Transverse colon (tissue), 4 donors: ENCODE measurements at regions not wholly inside any gene's neighbourhood (a gene's known extent, or its start where the extent isn't known, plus 50 kb on each side); places are given as distances from the start of the nearest gene placed in this dataset.

ENCODE experiments used
- DNase-seq: peaks from one replicate; pipeline ENCODE4 v3.0.0-alpha.2; 2019
- H3K27ac ChIP-seq, 4 donors: fragments of 200-600 bp; sonication (generic); 2 replicates each; pipeline ENCODE4 v1.5.1; 2016 to 2018; ENCODE audit warnings: inconsistent platforms in 4 of 4
- H3K27me3 ChIP-seq: fragments of 200-600 bp; sonication (generic); 2 replicates; pipeline ENCODE4 v1.5.1; 2017; ENCODE audit warnings: inconsistent platforms
- H3K36me3 ChIP-seq, 4 donors: fragments of 200-600 bp; sonication (generic); 2 replicates each; pipeline ENCODE4 v1.5.1; 2017 to 2019; ENCODE audit warnings: inconsistent platforms in 4 of 4
- H3K4me1 ChIP-seq, 4 donors: fragments of 200-600 bp; sonication (generic); 2 replicates each; pipeline ENCODE4 v1.5.1; 2017 to 2020; ENCODE audit warnings: inconsistent platforms in 4 of 4
- H3K4me3 ChIP-seq, 4 donors: fragments of 200-600 bp; sonication (generic); 1 replicate in 1 of 4; 2 replicates in 3 of 4; pipeline versions ENCODE4 v1.5.1 to v1.6.1; 2017 to 2019; ENCODE audit warnings: inconsistent platforms in 4 of 4
- H3K9me3 ChIP-seq, 2 donors: fragments of 200-600 bp; sonication (generic); 2 replicates each; pipeline ENCODE4 v1.5.1; 2017 to 2019; ENCODE audit warnings: inconsistent platforms in 2 of 2
- EP300 ChIP-seq: sonication (generic); formaldehyde crosslinking; IDR thresholded peaks from one replicate; pipeline ENCODE4 v1.6.1; 2017; ENCODE audit warnings: antibody characterized with exemption, low read depth
- POLR2A ChIP-seq: fragments of 450-650 bp; IDR thresholded peaks from one replicate; pipeline ENCODE4 v1.6.1; 2016; ENCODE audit warnings: antibody characterized with exemption, mild to moderate bottlenecking, moderate library complexity
- POLR2AphosphoS5 ChIP-seq, 3 donors: sonication (generic); formaldehyde crosslinking; IDR thresholded peaks; one replicate each; pipeline ENCODE4 v1.6.1; 2016; ENCODE audit warnings: antibody characterized with exemption in 3 of 3
- WGBS, 2 donors: methylation state at CpG; one replicate each; pipeline ENCODE4 v1.1.5; 2018; ENCODE audit warnings: low coverage in 1 of 2; 5-methylcytosine and 5-hydroxymethylcytosine counted together
- in situ Hi-C, 4 donors: fragments of 200-750 bp; cut with MboI; loops; one replicate each; pipeline versions ENCODE4 v1.15.0 to v1.15.1; 2017; ENCODE audit warnings: low sequenced_read_pairs in 3 of 4, low pct_ligation_motif_present in 1 of 4, low pct_unique_long_range_greater_than_20kb in 1 of 4
- intact Hi-C: fragments of 100-400 bp; cut with DNase I; formaldehyde crosslinking; loops from one replicate; pipeline ENCODE4 v1.15.1; 2023; ENCODE audit warnings: low total_unique reads
- TF ChIP-seq, protein P1 (sequence below), 5 experiments: fragments of 200-600 bp in 3 of 5; fragments of 450-650 bp in 2 of 5; sonication (generic) in 3 of 5; IDR thresholded peaks; 1 replicate in 2 of 5; 2 replicates in 3 of 5; pipeline ENCODE4 v1.5.1; 2016 to 2017; ENCODE audit warnings: antibody characterized with exemption in 5 of 5, inconsistent platforms in 3 of 5, mild to moderate bottlenecking in 2 of 5, moderate library complexity in 1 of 5

DNA sequence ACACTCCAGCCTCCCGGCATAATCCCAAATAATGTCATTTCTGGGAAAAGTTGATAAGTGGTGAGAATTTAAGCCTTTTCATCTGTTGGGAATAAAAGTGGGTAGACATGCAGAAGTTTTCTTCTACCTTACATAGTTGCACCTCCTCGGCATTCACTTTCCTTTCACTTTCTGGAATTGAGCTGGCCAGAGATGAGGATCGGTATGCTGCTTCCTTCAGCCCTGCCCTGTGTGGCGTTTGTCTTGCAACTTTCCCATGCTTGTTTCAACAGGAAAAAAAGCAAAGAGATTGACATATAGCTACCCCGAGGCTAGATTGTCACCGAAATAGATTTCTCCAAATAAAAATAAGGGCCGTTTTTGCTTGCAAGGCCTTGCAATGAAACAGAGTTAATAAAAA, 65.8 kb upstream of the JAG1 start:
- H3K4me3 ChIP-seq = peak overlapping the region in 1 of 4 donors; percentile 29
- DNase-seq = peak; percentile 38

DNA sequence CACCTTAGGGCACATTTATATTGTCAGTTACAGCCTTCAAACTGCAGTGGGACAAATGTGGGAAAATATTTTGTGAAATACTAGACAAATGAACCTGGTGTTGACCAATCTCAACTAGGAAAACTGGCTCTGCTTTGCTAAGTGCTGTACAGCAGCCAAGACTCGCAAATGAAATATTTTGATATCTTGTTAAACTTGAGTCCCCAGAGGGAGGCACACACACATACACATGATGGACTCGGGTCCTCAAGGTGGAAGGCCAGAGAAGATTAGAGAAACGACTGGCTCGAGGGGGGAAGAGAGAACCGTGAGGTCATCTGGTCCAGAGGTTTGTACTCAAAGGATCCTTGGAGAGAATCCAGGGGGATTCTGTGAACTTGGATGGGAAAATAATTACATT, 67.3 kb upstream of the JAG1 start:
- no peak for DNase-seq
- intact Hi-C loops (loop anchor here (1.0 kb wide), 1 partner anchor 26 kb away; no protein-coding TSS in a partner anchor), in situ Hi-C loops (no loop called here)
- H3K36me3 ChIP-seq = no peaks in the 10 kb centered on the region
- no peaks in the 10 kb centered on the region for H3K9me3 ChIP-seq
- peaks cover 0 to 16% (median 3%) of the 10 kb centered on the region in 4 donors for H3K4me1 ChIP-seq
- 52 to 65% methylated on average over 4 to 5 of the region's 5 CpGs for WGBS, 2 donors
- no peak overlapping the region for H3K4me3 ChIP-seq
- H3K27ac ChIP-seq = no peak overlapping the region
- no peak for TF ChIP-seq POLR2AphosphoS5 (IDR thresholded peaks at IDR 0.05)
- no peak for TF ChIP-seq EP300
- TF ChIP-seq, protein P1, sequence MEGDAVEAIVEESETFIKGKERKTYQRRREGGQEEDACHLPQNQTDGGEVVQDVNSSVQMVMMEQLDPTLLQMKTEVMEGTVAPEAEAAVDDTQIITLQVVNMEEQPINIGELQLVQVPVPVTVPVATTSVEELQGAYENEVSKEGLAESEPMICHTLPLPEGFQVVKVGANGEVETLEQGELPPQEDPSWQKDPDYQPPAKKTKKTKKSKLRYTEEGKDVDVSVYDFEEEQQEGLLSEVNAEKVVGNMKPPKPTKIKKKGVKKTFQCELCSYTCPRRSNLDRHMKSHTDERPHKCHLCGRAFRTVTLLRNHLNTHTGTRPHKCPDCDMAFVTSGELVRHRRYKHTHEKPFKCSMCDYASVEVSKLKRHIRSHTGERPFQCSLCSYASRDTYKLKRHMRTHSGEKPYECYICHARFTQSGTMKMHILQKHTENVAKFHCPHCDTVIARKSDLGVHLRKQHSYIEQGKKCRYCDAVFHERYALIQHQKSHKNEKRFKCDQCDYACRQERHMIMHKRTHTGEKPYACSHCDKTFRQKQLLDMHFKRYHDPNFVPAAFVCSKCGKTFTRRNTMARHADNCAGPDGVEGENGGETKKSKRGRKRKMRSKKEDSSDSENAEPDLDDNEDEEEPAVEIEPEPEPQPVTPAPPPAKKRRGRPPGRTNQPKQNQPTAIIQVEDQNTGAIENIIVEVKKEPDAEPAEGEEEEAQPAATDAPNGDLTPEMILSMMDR (IDR thresholded peaks at IDR 0.05) = no peak
- no peaks in the 10 kb centered on the region for H3K27me3 ChIP-seq

More for the DNA sequence above, 65.8 kb upstream of the JAG1 start:
- Histone ChIP-seq H3K9me3 (no peaks in the 10 kb centered on the region), H3K27me3 (no peaks in the 10 kb centered on the region), H3K27ac (peak overlapping the region in 2 of 4 donors; percentile 35 to 51), H3K36me3 (no peaks in the 10 kb centered on the region), H3K4me1 (peaks cover 0 to 15% (median 0%) of the 10 kb centered on the region in 4 donors)
- intact Hi-C loops = no loop called here
- in situ Hi-C loops = no loop called here
- 27 to 32% methylated on average over 4 to 7 of the region's 7 CpGs for WGBS, 2 donors
- TF ChIP-seq EP300 (no peak), POLR2AphosphoS5 (IDR thresholded peaks at IDR 0.05) (no peak), POLR2A (no peak)
- TF ChIP-seq, protein P1 (IDR thresholded peaks at IDR 0.05) = no peak

DNA sequence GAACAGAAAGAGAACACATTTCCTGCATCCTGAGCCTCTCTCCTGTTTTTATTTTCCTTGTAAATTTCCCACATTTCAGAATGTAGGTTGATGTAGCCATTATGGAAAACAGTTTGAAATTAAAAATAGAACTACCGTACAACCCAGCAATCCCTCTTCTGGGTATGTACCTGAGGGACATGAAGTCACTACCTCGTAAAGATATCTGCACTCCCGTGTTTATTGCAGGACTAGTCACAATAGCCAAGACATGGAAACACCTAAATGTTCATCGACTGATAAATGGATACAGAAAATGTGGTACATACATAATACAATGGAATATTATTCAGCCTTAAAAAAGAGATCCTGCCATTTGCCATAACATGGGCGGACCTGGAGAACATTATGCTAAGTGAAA, 72.0 kb upstream of the JAG1 start:
- H3K4me1 ChIP-seq = peaks cover 0 to 22% (median 6%) of the 10 kb centered on the region in 4 donors
- H3K27ac ChIP-seq = peak overlapping the region; percentile 73 to 77 (median 73)
- WGBS, 2 donors = 67 to 70% methylated on average over 5 of the region's 5 CpGs
- TF ChIP-seq POLR2AphosphoS5 (IDR thresholded peaks at IDR 0.05) = no peak
- TF ChIP-seq, protein P1 (IDR thresholded peaks at IDR 0.05) = no peak
- TF ChIP-seq EP300 = no peak
- TF ChIP-seq POLR2A = no peak
- no peaks in the 10 kb centered on the region for H3K9me3 ChIP-seq
- no peaks in the 10 kb centered on the region for H3K36me3 ChIP-seq
- no peaks in the 10 kb centered on the region for H3K27me3 ChIP-seq
- intact Hi-C loops (no loop called here), in situ Hi-C loops (no loop called here)
- DNase-seq = no peak
- no peak overlapping the region for H3K4me3 ChIP-seq

DNA sequence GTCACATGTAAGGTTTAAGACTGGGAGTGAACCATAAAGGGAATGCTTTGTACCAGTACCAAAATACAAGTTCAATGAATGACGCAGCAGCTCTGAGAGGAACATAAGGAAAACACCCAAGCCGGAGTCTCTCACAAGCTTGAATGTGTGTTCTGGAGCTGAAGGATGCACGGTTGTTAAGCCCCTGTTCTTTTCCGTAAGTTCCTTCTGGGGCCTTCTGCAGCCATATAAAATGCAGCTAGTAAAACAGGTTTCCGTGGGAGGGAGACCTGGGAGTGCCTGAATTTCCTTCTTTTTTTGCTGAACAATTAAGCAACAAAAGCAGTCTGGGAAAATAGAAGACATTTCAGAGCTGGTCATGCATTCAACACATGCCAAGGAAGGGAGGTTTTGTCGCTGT, 73.2 kb upstream of the JAG1 start:
- Histone ChIP-seq H3K27me3 (no peaks in the 10 kb centered on the region), H3K9me3 (no peaks in the 10 kb centered on the region), H3K36me3 (no peaks in the 10 kb centered on the region), H3K4me3 (peak overlapping the region in 1 of 4 donors; percentile 21), H3K4me1 (peaks cover 0 to 22% (median 6%) of the 10 kb centered on the region in 4 donors), H3K27ac (peak overlapping the region; percentile 73 to 77 (median 73))
- DNase-seq = peak; percentile 54
- TF ChIP-seq, protein P1 (IDR thresholded peaks at IDR 0.05) = no peak
- TF ChIP-seq POLR2AphosphoS5 (IDR thresholded peaks at IDR 0.05) (peak in 2 of 3 donors; percentile 71 to 77), POLR2A (peak; percentile 51)
- WGBS, 2 donors = 14 to 44% methylated on average over 3 to 6 of the region's 6 CpGs
- intact Hi-C loops = no loop called here
- in situ Hi-C loops = no loop called here
